Fibroblast of villous mesenchyme (primary cell): ENCODE measurements at regions not wholly inside any gene's neighbourhood (a gene's known extent, or its start where the extent isn't known, plus 50 kb on each side); places are given as distances from the start of the nearest gene placed in this dataset.

Source experiments
- DNase-seq: peaks from one replicate; pipeline ENCODE4 v3.0.0-alpha.2; 2010; ENCODE audit warnings: low read depth
- H3K4me3 ChIP-seq: 2 replicates; pipeline ENCODE4 v1.5.1; 2011; ENCODE audit warnings: low read depth, mild to moderate bottlenecking, low read length
- TF ChIP-seq, protein P1 (sequence below): IDR thresholded peaks from 2 replicates; pipeline ENCODE4 v1.5.1; 2012; ENCODE audit warnings: low read depth, mild to moderate bottlenecking, low read length; ENCODE audit not compliant: insufficient read depth

DNA sequence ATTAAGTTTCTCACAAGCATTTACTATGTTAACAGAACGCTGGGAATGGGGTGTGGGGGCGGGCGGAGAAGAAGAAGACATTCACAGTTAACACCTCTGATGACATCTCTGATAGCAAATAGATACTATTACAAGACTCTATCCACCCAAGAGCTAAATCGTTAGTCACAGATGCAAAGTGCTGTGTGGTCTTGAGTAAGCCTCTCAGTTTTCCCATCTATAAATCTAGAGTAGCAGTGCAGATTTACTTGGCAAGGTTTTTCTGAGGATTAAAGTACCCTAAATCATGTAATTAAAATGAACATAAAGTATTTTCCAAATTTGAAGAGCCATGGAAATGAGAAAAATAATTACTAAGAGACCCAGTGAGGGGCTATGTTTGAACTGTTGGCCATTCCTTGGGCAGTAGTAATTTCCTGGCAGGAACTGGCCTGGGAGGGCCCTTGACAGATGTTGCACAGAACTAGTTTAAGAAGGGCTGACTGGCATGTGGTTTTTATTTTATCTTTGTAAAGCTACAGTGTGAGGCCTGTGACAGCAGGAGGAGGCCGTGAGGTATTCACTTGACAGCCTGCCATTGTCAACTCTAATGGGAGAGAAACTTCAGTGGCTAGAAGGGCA is 58.7 kb upstream of the APOBEC4 start:
- no peak overlapping the region for H3K4me3 ChIP-seq
- TF ChIP-seq, protein P1, sequence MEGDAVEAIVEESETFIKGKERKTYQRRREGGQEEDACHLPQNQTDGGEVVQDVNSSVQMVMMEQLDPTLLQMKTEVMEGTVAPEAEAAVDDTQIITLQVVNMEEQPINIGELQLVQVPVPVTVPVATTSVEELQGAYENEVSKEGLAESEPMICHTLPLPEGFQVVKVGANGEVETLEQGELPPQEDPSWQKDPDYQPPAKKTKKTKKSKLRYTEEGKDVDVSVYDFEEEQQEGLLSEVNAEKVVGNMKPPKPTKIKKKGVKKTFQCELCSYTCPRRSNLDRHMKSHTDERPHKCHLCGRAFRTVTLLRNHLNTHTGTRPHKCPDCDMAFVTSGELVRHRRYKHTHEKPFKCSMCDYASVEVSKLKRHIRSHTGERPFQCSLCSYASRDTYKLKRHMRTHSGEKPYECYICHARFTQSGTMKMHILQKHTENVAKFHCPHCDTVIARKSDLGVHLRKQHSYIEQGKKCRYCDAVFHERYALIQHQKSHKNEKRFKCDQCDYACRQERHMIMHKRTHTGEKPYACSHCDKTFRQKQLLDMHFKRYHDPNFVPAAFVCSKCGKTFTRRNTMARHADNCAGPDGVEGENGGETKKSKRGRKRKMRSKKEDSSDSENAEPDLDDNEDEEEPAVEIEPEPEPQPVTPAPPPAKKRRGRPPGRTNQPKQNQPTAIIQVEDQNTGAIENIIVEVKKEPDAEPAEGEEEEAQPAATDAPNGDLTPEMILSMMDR: no peak
- peak; percentile 79 for DNase-seq

GRCh38 chr1:183711165-183711682 is 58.1 kb upstream of the APOBEC4 start:
- H3K4me3 ChIP-seq: no peak overlapping the region
- no peak for DNase-seq
- TF ChIP-seq, protein P1: no peak

- H3K4me3 ChIP-seq: no peak overlapping the region
- TF ChIP-seq, protein P1: no peak
- DNase-seq: peak; percentile 18
Observed at GRCh38 chr1:183710734-183711133, 57.6 kb upstream of the APOBEC4 start.

- DNase-seq: no peak
- H3K4me3 ChIP-seq: no peak overlapping the region
- TF ChIP-seq, protein P1: no peak
Observed at GRCh38 chr1:183710333-183710732, 57.2 kb upstream of the APOBEC4 start.

DNA sequence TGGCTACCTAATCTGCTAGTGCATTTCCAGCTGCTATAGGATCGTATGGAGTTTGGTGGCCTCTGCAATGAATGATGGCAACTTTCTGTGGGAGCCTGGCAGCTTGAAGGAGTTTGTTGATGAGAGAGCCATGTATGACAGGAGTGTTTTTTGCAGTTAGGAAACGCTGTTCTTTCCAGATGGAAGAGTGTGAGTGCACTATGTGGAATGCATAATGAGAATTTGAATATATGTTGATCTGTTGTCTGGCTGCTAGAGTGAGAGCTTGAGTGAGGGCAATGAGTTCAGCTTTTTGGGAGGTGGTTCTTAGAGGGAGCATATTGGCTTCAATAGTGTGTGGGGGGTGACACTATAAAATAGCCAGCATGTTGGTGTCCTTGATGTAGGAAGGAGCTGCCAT is 51.0 kb upstream of the APOBEC4 start:
- DNase-seq: no peak
- no peak overlapping the region for H3K4me3 ChIP-seq
- TF ChIP-seq, protein P1: no peak
